Fibroblast of mammary gland (primary cell): ENCODE measurements at regions not wholly inside any gene's neighbourhood (a gene's known extent, or its start where the extent isn't known, plus 50 kb on each side); places are given as distances from the start of the nearest gene placed in this dataset.

ENCODE experiments used
- DNase-seq: peaks from one replicate; pipeline ENCODE4 v3.0.0-alpha.2; 2010; ENCODE audit warnings: low read depth
- H3K4me3 ChIP-seq: 2 replicates; pipeline ENCODE4 v1.5.1; 2011; ENCODE audit warnings: low read depth, mild to moderate bottlenecking, low read length, moderate library complexity; ENCODE audit not compliant: control insufficient read depth
- TF ChIP-seq, protein P1 (sequence below): conservative IDR thresholded peaks from 2 replicates; pipeline ENCODE4 v1.5.1; 2011; ENCODE audit warnings: low read depth, low read length, inconsistent platforms; ENCODE audit not compliant: control insufficient read depth, insufficient read depth

DNA sequence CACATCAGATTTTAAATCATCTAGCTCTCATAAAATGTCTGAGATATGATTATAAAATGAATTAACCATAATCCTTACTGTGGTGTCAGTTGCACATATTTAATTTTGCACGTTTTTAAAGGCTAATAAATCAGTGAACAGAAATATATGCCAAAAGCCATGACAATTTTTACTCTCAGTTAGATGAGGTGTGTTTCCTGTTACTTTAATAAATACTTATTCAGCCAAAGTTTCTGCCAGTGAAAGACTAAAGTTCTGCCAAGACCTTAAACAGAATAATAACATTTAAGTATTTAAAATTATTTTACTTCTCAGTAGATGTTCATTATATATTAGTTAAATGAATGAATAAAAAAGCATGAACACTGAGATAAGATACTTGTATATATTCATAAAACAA is 1150.1 kb downstream of the NAALADL2 start:
- no peak overlapping the region for H3K4me3 ChIP-seq
- DNase-seq = no peak
- TF ChIP-seq, protein P1, sequence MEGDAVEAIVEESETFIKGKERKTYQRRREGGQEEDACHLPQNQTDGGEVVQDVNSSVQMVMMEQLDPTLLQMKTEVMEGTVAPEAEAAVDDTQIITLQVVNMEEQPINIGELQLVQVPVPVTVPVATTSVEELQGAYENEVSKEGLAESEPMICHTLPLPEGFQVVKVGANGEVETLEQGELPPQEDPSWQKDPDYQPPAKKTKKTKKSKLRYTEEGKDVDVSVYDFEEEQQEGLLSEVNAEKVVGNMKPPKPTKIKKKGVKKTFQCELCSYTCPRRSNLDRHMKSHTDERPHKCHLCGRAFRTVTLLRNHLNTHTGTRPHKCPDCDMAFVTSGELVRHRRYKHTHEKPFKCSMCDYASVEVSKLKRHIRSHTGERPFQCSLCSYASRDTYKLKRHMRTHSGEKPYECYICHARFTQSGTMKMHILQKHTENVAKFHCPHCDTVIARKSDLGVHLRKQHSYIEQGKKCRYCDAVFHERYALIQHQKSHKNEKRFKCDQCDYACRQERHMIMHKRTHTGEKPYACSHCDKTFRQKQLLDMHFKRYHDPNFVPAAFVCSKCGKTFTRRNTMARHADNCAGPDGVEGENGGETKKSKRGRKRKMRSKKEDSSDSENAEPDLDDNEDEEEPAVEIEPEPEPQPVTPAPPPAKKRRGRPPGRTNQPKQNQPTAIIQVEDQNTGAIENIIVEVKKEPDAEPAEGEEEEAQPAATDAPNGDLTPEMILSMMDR = no peak

- no peak overlapping the region for H3K4me3 ChIP-seq
- TF ChIP-seq, protein P1 = no peak
- no peak for DNase-seq
These were observed 1146.4 kb downstream of the NAALADL2 start for GRCh38 chr3:176005564-176005963.

GRCh38 chr3:175989161-175989560 is 1130.0 kb downstream of the NAALADL2 start:
- DNase-seq = no peak

GRCh38 chr3:175988401-175988800 is 1129.3 kb downstream of the NAALADL2 start:
- TF ChIP-seq, protein P1 = no peak
- no peak overlapping the region for H3K4me3 ChIP-seq
- DNase-seq = no peak

More at GRCh38 chr3:175989161-175989560, 1130.0 kb downstream of the NAALADL2 start:
- TF ChIP-seq, protein P1 = no peak
- no peak overlapping the region for H3K4me3 ChIP-seq

GRCh38 chr3:175985781-175986180 is 1126.6 kb downstream of the NAALADL2 start:
- H3K4me3 ChIP-seq = no peak overlapping the region
- DNase-seq = no peak
- TF ChIP-seq, protein P1 = no peak

GRCh38 chr3:175983379-175983778 is 1124.2 kb downstream of the NAALADL2 start:
- no peak overlapping the region for H3K4me3 ChIP-seq
- DNase-seq = no peak
- TF ChIP-seq, protein P1 = no peak

DNA sequence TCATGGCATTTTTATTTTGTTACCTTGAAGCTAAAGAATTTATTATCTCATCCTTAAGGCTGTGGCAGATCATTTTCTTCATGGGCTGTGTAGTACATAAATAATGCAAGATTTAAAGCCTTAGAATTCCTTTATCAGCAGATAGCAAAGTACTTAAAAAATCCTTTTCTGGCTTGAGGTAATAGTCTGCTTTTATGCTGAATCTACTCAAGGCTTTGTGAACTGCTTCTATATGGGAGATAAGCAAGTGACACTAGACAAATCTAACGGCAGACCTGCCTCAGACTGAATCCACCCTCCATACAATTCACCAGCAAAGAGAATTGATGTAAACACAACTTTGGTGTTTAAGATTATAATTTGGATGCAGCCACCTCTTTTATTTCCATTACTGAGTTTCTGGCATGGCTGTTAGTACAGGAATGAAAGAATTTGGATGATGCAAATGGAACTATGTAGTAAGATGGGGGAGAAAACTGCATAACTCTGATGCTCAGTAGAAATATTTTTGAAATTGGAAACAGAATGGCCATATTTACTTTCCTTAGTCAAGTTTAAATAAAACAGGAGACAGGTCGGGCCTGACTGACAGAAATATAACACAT is 1121.5 kb downstream of the NAALADL2 start:
- DNase-seq = no peak
- no peak overlapping the region for H3K4me3 ChIP-seq
- TF ChIP-seq, protein P1 = no peak
